ENCODE measurements at regions not wholly inside any gene's neighbourhood (a gene's known extent, or its start where the extent isn't known, plus 50 kb on each side); places are given as distances from the start of the nearest gene placed in this dataset.
"Not testable (repeated sequence)": the region's sequence is repeated elsewhere in the genome, so short reads cannot be mapped to it uniquely, and the experiment has no call there.

GRCh38 chr10:105577865-105578607 is 936.9 kb downstream of the SORCS3 start:
- DNase-seq (ENCODE audit: low read depth): no peak
- no peak overlapping the region for H3K4me3 ChIP-seq (ENCODE audit: low read depth, low read length)
- TF ChIP-seq CTCF (IDR thresholded peaks at IDR 0.05; ENCODE audit: control insufficient read depth, extremely low read depth, insufficient read depth): no peak

GRCh38 chr10:105559333-105560097 is 918.4 kb downstream of the SORCS3 start:
- no peak overlapping the region for H3K4me3 ChIP-seq (ENCODE audit: low read depth, low read length)
- TF ChIP-seq CTCF (IDR thresholded peaks at IDR 0.05; ENCODE audit: control insufficient read depth, extremely low read depth, insufficient read depth): no peak
- DNase-seq (ENCODE audit: low read depth): no peak

- H3K4me3 ChIP-seq (ENCODE audit: low read depth, low read length); DNase-seq (ENCODE audit: low read depth): not testable (repeated sequence)
Observed at GRCh38 chr10:105550453-105550852, 909.4 kb downstream of the SORCS3 start.

GRCh38 chr10:105549731-105550130 is 908.6 kb downstream of the SORCS3 start:
- no peak overlapping the region for H3K4me3 ChIP-seq (ENCODE audit: low read depth, low read length)
- DNase-seq (ENCODE audit: low read depth): no peak
- TF ChIP-seq CTCF (IDR thresholded peaks at IDR 0.05; ENCODE audit: control insufficient read depth, extremely low read depth, insufficient read depth): no peak

GRCh38 chr10:105545101-105545500 is 904.0 kb downstream of the SORCS3 start:
- no peak for TF ChIP-seq CTCF (IDR thresholded peaks at IDR 0.05; ENCODE audit: control insufficient read depth, extremely low read depth, insufficient read depth)
- H3K4me3 ChIP-seq (ENCODE audit: low read depth, low read length): no peak overlapping the region

GRCh38 chr10:105540381-105540780 is 899.3 kb downstream of the SORCS3 start:
- DNase-seq (ENCODE audit: low read depth): no peak
- no peak overlapping the region for H3K4me3 ChIP-seq (ENCODE audit: low read depth, low read length)
- TF ChIP-seq CTCF (IDR thresholded peaks at IDR 0.05; ENCODE audit: control insufficient read depth, extremely low read depth, insufficient read depth): no peak

More at GRCh38 chr10:105545101-105545500, 904.0 kb downstream of the SORCS3 start:
- DNase-seq (ENCODE audit: low read depth): no peak

- DNase-seq (ENCODE audit: low read depth): no peak
- no peak overlapping the region for H3K4me3 ChIP-seq (ENCODE audit: low read depth, low read length)
- TF ChIP-seq CTCF (IDR thresholded peaks at IDR 0.05; ENCODE audit: control insufficient read depth, extremely low read depth, insufficient read depth): no peak
Observed at GRCh38 chr10:105538874-105539273, 897.8 kb downstream of the SORCS3 start.

Data from LNCaP clone FGC (cell line).